ENCODE measurements at regions not wholly inside any gene's neighbourhood (a gene's known extent, or its start where the extent isn't known, plus 50 kb on each side); places are given as distances from the start of the nearest gene placed in this dataset.

DNA sequence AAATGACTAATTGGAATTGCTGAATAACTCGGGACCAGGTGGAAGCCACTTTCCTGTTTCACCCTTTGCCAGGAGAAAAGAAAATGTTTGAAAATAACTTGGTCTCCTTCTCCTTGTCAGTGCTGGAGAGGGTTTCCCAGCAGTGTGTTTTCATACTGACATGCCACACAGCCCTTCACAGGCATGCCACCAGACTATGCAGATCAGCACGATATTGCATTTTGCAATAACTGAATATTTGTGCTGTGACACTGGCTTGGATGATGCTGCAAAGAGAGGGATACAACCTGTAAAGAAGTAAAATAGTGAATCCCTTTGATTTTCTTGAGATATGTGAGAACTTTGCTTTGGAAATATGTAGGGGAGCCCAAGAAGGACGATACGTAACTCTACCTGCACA lies 200.0 kb upstream of the NAV2 start:
- DNase-seq = no peak

DNA sequence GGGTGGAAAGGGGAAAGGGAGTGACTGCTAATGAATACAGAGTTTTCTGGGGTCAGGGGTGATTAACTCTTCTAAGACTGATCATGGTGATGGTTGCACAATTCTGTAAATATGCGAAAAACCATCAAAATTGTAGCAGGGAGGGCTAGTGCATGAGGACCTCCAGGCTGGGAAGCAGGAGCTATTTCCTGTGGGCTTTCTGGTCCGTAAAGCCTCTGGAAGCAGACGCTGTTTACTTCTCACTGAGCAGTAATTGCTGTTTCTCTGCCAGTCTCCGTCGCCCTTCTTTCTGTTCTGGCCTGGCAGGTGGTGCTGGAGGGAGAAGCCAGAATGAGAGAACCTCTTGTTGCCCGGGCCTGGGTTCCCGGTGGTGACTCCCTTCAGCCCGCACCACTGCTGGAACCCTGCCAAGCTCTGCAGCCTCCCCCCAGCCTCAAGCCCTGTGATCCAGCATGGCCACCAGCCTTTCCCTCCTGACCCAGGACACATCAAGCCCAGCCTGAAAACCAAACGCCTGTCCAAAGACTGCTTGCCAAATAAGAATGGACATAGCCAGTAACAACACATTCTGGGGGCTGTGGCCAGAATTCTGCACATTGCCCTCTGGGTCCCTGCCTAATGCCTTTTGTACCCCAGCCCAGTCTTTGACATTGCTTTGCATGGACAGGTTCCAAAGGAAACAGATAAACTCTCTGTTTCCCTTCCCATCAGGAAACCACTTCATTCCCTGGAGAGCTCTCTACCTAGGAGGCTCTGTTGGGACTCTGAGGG lies 201.0 kb upstream of the NAV2 start:
- DNase-seq = peak; percentile 75 to 90

DNA sequence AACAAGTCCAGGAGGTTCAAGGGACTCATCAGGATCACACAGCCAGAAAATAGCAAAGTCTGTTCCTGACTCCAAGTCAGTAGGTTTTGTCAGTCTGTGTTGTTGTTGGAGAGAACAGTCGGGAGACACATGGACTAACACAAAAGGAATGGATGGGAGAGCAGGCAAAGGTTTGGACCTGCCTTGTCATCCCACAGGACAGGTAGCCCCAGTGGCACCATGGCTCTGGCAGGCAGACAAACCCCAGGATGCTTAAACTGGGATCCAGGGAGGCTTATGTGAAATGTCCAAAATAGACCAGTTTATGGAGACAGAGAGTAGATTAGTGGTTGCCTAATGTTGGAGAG lies 201.6 kb upstream of the NAV2 start:
- peak in 1 of 2 experiments; percentile 15 for DNase-seq

DNA sequence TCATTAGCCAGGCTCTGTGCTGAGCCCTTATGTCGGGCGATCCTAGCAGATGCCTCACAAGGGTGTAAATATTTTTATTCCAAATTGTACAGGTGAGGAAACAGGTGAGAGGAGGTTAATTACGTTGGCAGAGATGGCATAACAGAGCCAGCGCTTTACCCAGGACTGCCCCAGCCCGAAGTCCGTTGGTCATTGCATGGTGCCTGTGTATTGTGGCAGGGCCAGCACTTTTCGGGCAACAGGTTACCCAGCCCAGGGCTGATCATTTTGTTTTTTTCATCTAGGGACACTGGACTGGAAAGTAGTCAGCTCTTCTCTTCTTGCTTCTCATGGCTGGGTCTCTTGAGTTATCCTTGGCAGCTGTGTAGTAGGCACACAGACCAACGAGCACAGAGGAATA lies 202.2 kb upstream of the NAV2 start:
- DNase-seq = no peak

DNA sequence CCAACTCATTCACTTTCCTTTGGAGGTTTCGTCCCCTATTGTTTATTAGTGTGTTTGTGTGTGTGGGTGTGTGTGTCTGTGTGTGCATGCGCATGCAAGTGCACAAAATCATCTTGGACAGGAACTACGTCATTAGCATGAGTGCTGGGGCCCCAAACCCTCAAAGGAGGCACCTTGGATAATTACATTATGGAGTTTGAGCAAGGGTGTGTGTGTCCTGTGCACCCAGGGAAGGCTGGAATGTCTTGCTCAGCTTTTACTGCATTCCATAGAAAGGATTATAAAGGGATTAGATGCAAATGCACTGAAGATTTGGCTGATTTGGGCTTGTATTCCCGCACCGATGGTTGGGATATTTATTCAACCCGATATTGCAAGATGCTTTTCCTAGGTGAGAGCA lies 203.4 kb upstream of the NAV2 start:
- no peak for DNase-seq

DNA sequence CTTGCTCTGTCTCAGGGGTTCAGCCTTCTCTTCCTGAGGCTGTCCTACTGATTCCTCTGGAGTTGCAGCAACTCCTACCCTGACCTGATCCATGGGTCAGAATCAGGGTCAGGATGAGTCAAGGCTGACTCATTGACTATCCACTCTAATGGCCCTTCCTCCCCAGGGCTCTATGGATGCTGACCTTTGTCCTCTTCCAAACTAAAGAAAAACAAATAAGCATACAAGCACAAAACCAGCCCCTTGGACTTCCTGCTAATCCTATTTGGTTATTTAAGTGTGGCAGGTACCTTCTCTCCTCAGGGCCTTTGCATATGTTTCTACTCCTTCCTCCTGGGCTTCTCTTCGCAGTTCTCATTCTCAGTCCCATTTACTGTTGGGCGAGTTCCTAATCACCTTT lies 204.5 kb upstream of the NAV2 start:
- DNase-seq = no peak

DNA sequence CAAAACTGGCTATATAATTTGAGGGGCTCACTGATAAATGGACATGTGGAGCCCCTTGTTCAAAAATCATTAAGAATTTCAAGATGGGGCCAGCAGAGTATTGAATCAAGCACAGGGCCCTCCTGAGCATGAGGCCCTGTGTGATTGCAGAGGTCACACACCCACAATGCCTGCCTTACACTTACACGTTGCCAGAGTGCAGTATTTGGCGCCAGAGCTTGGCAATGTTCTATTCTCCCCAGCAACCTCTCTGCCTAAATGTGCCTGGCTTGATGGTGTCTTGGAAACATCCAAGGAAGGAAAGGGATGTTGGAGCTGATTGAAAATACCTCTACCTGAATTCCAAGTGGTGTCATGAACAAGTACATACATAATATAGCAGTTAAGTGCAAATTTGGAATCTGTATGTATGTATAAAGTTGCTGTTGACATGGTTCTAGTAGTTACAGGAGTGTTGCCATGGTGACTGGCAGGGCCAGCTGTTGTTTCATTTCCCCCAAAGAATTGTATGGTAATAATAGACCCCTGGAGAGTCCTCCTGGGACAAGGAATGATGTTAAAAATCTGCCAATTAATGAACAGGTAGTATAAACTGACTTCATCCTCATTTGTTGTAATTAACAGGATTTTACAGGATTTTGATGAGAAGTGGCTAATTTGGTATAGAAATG lies 205.7 kb upstream of the NAV2 start:
- peak in 1 of 2 experiments; percentile 30 for DNase-seq

DNA sequence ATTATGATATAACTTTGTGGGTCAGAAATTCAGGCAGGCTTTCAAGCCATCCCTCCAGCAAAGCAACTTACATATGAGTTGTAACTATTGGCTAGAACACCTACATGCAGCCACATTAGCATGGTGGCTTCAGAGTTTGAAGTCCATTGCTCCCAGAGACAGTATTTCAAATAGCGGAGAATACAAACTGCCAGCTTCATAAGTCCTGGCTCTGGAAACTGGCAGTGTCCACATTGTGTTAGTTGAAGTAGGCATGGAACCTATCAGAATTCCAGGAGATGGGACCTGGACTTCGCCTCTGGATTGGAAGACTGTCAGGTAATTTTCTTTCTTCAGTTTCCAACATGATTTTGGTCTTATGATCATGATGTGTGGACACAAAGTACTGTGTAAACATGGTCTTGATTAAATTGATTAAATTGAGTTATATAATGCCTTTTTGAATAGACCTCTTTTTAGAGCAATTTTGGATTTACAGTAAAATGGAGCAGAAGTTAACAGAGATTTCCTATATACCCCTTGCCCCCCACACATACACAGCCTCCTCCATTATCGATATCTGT lies 209.9 kb upstream of the NAV2 start:
- no peak for DNase-seq

DNA sequence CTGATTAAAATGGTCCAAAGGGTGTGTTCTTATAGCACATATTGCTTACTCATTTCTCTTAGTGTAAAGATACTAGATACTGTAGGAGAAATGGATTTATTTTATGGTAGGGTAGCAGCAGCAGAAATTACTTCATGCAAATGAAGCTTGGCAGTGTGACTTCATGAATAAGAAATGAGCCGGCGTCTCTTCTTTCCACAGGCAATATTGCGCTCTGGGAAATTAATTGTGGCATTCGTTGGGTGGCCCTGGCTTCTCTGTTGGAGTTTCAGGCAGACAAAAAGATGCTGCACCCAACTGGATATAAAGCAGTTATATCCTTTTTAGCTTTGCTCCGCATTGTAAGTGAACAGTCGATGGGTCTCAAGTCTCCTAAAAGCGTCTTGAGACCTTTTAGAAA lies 211.0 kb upstream of the NAV2 start:
- no peak for DNase-seq

DNA sequence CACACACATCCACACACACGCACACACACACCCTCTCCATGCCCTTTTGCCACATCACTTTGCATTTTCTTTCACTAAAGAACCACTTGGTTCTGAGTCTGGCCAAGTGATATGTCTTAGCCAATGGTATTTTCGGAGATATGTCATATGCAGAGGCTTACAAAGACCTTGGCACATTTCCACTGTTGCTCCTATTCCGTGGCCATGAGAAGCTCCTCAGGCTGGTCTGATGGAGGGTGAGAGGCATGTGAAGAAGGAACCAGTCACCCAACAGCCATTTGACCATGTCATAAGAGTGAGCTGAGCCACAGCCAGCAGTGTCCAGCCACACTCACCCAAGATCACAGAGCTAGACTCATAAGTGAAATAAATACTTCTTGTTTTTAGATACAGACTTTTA lies 212.6 kb upstream of the NAV2 start:
- no peak for DNase-seq

DNA sequence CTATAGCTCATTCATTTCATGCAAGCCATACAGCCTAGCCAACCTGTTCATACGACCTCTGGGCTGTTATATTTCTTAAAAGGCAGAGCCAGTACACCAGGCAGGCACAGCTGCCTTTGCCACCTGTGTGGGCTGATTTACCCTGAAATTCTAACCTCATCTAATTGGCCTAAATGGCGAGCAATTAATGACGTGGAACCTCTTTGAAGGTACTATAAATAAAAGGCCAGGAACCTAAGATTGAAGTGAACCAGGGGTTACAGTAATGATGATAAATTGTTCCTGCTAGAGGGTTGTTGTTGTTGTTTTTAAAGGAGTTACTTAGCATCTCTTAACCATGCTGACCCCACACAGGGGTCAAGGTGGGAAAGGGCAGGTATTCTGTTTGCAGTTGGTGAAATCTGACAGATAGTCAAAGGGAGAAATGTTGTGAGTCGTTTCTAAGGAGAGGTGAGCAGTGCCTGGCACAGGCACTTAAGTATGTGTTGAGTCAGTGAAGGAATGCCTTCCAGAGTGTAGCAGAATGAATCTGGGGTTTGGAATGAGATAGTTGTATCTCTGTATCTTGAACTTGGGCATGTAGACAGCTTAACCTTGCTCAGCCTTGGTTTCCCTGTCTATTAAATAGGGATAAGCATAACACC lies 213.5 kb upstream of the NAV2 start:
- no peak for DNase-seq

DNA sequence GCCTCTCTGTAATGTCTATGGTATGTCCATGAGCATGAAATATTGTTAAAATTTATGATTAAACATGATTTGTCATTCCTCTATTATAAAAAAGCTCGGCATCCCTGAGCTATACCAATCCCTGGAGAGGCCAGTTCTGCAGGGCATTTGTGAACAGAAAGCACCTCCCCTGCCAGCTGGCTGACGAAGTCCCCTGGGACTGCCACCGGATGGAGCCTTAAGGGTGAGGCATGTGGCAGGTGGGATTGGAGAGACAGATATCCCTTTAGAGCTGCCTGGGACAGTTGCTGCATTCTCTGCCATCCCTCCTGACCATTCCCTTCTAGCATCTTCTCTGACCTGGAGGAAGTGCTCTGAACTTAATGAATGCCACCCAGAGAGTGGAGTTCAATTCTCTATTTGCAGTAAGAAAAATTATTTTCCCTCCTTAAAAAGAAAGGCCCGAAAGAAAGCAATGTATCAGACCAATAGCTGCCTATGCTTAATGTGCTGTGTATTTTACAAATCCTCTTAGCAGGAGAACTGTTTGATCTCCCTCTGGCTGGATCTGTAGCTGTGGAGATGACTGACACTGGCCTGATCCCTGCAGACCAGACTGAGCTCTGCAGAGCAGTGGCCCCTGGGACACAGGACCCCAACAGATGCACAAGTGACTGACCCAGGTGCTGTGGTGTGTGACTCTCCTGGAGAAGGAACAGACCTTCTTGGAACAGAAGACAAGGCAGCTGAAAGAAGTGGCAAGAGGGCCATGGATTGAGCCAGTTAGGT lies 219.0 kb upstream of the NAV2 start:
- DNase-seq = no peak

DNA sequence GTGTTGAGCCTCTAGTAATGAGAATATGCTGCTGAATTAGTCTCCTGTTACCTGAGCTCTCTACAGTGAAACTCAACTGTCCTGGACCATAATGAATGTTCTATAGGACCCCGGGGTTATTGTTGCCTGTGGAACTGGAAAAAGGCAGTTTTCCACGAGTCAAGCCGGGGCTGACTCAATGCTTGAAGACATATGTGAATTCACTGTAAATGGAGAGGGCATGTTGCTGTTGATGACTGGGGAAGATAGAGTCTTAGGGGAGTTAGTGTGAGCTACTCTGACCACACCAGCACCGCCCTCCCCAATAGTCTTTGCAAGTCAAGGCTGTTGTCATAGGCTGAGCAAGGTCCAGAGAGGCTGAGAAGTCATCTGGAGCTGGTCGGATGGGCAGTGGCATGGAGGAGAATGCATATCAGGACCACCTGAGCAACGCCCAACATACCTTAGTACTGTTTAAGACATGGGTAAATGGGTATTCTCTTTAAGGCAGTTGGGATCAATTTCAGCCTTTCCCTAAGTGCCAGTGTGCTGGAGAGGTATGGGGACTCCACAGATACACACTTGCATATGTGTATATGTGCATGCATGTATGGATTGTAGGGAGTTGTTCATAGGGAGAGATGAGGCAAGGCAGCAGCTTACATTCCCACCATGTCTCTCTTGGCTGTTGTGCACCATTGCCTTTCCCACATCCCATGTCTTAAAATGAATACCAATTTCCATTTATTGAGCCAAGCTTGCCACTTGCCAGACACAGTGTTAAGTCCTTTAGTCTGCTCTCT lies 230.1 kb upstream of the NAV2 start:
- DNase-seq = no peak

DNA sequence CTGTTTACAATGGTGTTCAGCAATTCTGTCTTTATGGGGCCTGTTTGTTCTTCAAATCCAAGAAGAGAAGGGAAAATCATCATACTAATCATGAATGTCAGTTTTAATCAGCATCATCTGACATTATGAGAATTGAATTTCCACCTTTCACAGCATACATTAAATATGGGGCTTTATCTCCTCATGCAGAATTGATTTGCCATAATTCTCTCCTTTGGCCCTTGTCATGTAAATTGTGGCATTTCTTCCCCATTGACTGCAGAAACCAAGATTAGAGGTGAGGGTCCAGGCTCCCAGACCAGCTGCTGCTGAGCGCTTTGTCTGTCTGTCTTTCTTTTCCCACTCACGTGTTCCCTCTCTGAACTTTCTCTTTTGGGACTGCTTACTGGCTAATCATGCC lies 232.1 kb upstream of the NAV2 start:
- no peak for DNase-seq

DNA sequence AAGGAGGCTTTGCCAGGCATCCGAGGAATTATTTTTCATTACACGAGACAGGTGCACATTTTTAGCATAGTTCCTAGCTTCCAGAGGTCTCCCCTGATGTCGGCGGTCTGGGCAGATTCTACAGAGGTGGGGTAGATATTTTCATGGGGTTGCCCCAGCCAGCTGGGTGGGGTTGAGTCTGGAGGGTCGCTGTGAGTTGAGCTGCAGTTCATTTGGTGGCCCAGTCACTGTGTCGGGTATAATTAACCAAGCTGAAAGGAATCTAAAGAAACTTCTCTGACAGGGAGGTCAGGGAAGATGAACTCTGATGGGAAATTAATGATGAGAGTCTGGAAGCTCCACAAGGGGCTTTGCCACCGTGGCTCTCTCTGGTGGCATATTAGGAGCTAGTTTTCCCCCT lies 233.7 kb upstream of the NAV2 start:
- DNase-seq = no peak

DNA sequence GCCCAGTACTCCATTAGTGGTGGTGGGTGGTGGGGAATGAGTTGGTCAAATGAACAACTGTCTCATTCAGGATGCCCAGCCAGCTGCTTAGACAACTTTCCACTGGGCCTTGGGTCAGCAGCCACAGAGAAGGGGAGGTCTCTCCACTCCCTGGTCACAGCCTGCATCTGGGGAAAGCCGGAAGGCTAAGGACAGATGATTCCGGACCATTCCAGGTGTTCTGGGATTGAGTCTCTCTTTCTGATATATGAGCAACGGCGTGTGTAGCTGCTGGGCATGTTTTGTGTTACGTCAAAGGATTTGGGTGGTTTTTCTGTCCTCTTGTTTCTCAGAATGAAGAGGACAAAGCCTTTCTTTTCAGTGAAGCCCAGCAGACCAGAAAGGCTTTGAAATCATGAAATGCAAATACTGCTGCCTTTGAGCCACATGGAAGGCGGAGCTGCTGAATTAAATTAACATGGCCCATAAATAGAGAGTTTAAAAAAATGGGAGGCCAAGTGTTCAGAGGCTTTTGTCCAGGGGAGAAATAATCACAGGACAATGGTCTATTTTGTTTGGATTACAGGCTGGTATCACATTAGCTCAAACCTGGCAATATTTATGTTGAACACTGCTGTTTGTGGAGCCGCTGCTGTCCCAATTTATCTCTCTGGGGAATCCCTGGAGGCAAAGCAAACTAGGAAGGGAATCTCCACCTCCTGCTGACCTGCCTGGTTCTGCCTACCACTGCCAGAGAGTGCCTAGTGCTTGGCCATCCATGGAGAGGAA lies 234.4 kb upstream of the E2F8 start:
- DNase-seq = no peak

DNA sequence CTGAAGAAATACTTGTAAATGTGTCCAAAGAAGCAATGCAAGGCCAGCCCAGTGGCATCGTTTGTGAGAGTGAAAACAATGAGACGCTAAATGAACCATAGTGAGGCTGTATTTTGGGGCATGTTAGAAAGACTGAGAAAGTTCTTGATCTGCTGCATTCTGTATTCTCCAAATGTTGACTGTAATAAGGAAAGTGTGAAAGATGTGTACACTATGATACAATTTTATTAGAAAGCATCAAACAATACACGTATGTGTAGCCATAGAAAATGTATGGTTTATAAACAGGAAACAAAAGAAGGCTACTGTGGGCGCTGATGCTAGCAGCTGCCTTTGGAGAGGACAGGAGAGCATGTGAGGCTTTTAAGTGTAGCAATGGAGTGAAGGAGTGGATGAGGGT lies 233.5 kb upstream of the E2F8 start:
- no peak for DNase-seq

DNA sequence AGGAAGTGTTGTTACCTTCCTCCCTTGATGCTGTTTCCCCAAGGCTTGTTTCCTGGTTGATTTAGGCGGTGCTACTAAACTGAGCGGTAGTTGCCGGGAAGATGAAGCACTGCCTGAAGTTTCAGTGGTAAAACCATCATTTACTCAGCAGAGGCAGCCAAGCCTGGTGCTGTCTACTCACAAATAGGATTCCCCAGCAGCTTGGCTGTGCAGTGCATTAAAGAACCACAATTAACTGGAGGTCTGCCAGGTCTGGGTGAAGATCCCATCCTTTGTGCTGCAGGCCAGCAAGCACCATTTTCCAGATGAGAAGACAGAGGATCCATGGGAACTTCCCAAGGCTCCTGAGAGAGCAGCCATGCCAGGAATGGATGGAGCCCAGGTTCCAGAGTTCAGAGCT lies 231.9 kb upstream of the E2F8 start:
- DNase-seq = peak; percentile 12 to 61

DNA sequence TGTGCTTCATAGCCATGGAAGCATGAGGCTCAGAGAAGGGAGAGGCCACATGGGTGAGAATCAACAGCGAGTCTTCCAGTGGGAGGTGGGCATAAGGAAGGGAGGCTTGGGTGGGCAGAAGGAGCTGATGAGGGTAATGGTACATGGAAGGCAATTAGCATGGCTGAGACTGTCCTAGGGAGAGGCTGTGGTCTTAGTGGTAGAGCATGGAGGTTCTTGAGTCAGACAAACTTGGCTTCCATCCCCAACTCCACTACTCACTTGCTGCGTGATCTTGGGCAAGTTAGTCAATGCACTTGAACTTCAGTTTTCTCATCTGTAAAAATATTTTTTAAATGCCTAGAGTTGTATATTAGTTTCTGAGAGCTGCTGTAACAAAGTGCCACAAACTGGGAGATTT lies 227.2 kb upstream of the E2F8 start:
- no peak for DNase-seq

DNA sequence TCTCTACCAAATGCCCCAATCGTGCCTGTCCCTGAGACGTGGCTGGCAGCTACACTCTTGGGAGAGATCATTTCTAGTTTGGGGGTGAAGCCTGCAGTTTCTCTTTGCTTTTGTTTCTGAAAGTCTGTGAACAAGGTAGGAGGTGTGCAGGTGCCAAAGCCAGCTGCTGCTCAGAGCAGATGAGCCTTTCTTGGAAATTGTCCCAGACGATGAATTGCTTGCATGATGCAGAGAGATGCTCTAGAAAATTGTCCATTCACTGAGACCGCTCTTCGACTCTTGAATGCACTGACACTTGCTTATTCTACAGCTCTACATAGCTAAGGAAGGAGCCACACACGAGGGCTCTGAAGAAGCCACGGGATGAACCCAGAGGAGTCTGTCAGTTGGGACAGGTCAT lies 225.6 kb upstream of the E2F8 start:
- no peak for DNase-seq

DNA sequence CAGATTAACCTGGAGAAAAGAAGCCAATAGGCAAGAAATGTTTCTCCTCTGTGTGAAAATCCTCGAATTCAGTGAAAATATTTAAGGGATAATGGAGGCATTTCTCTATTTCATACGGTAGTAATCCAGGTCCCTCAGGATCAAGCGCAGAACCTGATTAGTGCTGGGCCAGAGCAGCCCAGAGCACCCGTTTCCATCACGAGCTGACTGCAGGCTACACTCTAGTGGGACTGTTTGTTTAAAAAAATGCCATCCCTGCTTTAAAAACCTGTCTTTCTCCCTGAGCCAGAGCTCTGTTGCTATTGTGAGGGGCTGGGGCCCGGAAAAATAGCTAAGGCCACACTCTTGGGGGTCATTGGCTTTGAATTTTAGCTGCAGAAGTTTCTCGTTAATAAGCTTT lies 223.2 kb upstream of the E2F8 start:
- no peak for DNase-seq

All from NCI-H446 (cell line).